ENCODE measurements at regions not wholly inside any gene's neighbourhood (a gene's known extent, or its start where the extent isn't known, plus 50 kb on each side); places are given as distances from the start of the nearest gene placed in this dataset.
"Not testable (repeated sequence)": the region's sequence is repeated elsewhere in the genome, so short reads cannot be mapped to it uniquely, and the experiment has no call there.

DNA sequence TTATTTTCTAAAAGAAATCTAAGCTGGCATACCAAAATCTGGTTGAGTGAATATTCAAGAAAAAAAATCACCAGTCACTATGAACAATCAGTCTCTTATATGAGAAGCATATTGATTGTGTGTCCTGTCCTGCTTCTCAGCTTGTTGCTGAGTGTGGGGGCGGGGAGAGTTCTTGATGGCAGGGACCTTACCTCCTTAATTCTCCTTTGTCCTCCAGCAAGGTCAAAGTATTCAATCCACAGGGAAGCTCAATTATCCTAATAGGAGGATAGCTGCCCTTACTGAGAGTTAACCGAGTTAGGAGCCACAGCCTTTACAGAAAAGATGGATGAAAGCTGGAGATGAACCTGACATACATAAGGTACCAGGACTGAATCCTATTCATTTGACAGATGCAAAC is 154.0 kb downstream of the LY86 start:
- Mint-ChIP-seq H3K27me3 (ENCODE audit: low read depth in 3 of 3) (peaks cover 0 to 4% (median 2%) of the 10 kb centered on the region in 3 donors), H3K4me1 (peaks cover 14% of the 10 kb centered on the region), H3K36me3 (peaks cover 26 to 39% of the 10 kb centered on the region in 2 donors), H3K4me3 (no peak overlapping the region), H3K27ac (no peak overlapping the region), H3K9me3 (peaks cover 0 to 10% (median 5%) of the 10 kb centered on the region in 7 donors)
- Histone ChIP-seq H2AFZ (ENCODE audit: insufficient read depth, low read depth, low read length, poor library complexity, severe bottlenecking) (no peak overlapping the region), H3K36me3 (replicated peaks in 1 of 2; ENCODE audit: control insufficient read depth in 1 of 2, insufficient read depth in 2 of 2, low read length in 2 of 2) (peaks cover 0 to 19% of the 10 kb centered on the region in 2 donors), H3K4me3 (replicated peaks in 1 of 3; ENCODE audit: low read depth in 2 of 3, low read length in 3 of 3) (no peak overlapping the region), H4K20me1 (ENCODE audit: insufficient read depth, low read length) (no peaks in the 10 kb centered on the region), H3K9me3 (replicated peaks in 1 of 2; ENCODE audit: control insufficient read depth in 1 of 2, insufficient read depth in 1 of 2, low read length in 2 of 2) (no peaks in the 10 kb centered on the region), H3K27ac (ENCODE audit: low read depth in 1 of 2, low read length in 2 of 2) (no peak overlapping the region), H3K4me2 (replicated peaks; ENCODE audit: extremely low read depth, low read length, poor library complexity, severe bottlenecking) (no peak overlapping the region), H3K4me1 (ENCODE audit: control insufficient read depth in 1 of 2, insufficient read depth in 2 of 2, low read length in 2 of 2) (peaks cover 4 to 10% of the 10 kb centered on the region in 2 donors), H3K27me3 (ENCODE audit: control insufficient read depth in 2 of 2, insufficient read depth in 2 of 2, low read length in 2 of 2) (no peaks in the 10 kb centered on the region), H3K9ac (ENCODE audit: insufficient read depth, low read length, poor library complexity, severe bottlenecking) (no peak overlapping the region), H3K79me2 (ENCODE audit: insufficient read depth, low read length) (no peaks in the 10 kb centered on the region)
- DNase-seq: no peak
- WGBS (ENCODE audit: insufficient coverage): no CpG with 5 or more reads among the region's 2 CpGs
- TF ChIP-seq, protein P1, sequence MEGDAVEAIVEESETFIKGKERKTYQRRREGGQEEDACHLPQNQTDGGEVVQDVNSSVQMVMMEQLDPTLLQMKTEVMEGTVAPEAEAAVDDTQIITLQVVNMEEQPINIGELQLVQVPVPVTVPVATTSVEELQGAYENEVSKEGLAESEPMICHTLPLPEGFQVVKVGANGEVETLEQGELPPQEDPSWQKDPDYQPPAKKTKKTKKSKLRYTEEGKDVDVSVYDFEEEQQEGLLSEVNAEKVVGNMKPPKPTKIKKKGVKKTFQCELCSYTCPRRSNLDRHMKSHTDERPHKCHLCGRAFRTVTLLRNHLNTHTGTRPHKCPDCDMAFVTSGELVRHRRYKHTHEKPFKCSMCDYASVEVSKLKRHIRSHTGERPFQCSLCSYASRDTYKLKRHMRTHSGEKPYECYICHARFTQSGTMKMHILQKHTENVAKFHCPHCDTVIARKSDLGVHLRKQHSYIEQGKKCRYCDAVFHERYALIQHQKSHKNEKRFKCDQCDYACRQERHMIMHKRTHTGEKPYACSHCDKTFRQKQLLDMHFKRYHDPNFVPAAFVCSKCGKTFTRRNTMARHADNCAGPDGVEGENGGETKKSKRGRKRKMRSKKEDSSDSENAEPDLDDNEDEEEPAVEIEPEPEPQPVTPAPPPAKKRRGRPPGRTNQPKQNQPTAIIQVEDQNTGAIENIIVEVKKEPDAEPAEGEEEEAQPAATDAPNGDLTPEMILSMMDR (IDR thresholded peaks at IDR 0.05): no peak
- intact Hi-C loops (cut with micrococcal nuclease): loop anchor here in 1 of 2 donors (10.0 kb wide), 1 partner anchor 48 kb away; no protein-coding TSS in a partner anchor

DNA sequence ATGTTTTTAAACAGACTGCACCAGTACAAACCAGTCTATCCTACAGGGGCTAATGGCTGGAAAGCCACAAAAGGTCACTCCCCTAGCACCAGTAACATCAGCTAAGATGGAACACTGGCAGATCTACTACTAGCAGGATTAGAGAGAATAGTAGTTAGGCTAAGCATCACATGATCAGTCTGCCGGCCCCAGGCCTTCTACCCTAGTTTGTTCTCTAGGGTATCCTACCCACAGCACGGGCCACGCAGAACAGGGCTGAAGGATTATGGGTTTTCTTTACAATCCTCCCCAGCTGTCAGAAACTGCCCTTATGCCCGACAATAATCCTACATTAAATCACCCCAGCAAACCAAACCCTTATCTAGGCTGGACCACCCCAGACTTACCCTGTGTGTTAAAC is 156.0 kb downstream of the LY86 start:
- Histone ChIP-seq H3K36me3 (replicated peaks in 1 of 2; ENCODE audit: control insufficient read depth in 1 of 2, insufficient read depth in 2 of 2, low read length in 2 of 2) (peaks cover 0 to 19% of the 10 kb centered on the region in 2 donors), H3K4me2 (replicated peaks; ENCODE audit: extremely low read depth, low read length, poor library complexity, severe bottlenecking) (no peak overlapping the region)
- H3K36me3 Mint-ChIP-seq: peaks cover 22 to 40% of the 10 kb centered on the region in 2 donors

DNA sequence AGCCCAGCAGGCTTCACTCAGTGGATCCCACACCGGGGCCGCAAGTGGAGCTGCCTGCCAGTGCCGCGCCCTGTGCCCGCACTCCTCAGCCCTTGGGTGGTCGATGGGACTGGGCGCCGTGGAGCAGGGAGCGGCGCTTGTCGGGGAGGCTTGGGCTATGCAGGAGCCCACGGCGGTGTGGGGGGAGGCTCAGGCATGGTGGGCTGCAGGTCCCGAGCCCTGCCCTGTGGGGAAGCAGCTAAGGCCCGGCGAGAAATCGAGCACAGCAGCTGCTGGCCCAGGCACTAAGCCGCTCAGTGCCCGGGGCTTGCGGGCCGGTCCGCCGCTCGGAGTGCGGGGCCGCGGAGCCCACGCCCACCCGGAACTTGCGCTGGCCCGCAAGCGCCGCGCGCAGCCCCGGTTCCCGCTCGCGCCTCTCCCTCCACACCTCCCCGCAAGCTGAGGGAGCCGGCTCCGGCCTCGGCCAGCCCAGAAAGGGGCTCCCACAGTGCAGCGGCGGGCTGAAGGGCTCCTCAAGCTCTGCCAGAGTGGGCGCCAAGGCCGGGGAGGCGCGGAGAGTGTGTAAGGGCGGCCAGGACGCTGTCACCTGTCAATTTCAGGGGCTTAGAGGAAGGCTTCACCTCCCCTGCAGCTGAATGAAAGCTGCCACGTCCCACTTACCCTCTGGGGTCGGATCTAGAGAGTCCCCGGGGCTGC is 157.3 kb downstream of the LY86 start:
- H3K9me3 ChIP-seq (replicated peaks in 1 of 2; ENCODE audit: control insufficient read depth in 1 of 2, insufficient read depth in 1 of 2, low read length in 2 of 2); H3K9me3 Mint-ChIP-seq; DNase-seq; H3K27ac ChIP-seq (ENCODE audit: low read depth in 1 of 2, low read length in 2 of 2); H3K27ac Mint-ChIP-seq; H3K4me3 ChIP-seq (replicated peaks in 1 of 3; ENCODE audit: low read depth in 2 of 3, low read length in 3 of 3); H3K27me3 Mint-ChIP-seq (ENCODE audit: low read depth in 3 of 3); H2AFZ ChIP-seq (ENCODE audit: insufficient read depth, low read depth, low read length, poor library complexity, severe bottlenecking); H3K4me3 Mint-ChIP-seq; H3K79me2 ChIP-seq (ENCODE audit: insufficient read depth, low read length); H3K9ac ChIP-seq (ENCODE audit: insufficient read depth, low read length, poor library complexity, severe bottlenecking); H3K4me2 ChIP-seq (replicated peaks; ENCODE audit: extremely low read depth, low read length, poor library complexity, severe bottlenecking); H3K27me3 ChIP-seq (ENCODE audit: control insufficient read depth in 2 of 2, insufficient read depth in 2 of 2, low read length in 2 of 2); H4K20me1 ChIP-seq (ENCODE audit: insufficient read depth, low read length): not testable (repeated sequence)
- peaks cover 21 to 34% of the 10 kb centered on the region in 2 donors for H3K36me3 Mint-ChIP-seq
- peaks cover 0 to 19% of the 10 kb centered on the region in 2 donors for H3K36me3 ChIP-seq (replicated peaks in 1 of 2; ENCODE audit: control insufficient read depth in 1 of 2, insufficient read depth in 2 of 2, low read length in 2 of 2)
- peaks cover 28% of the 10 kb centered on the region for H3K4me1 Mint-ChIP-seq
- peaks cover 27% of the 10 kb centered on the region in 2 donors for H3K4me1 ChIP-seq (ENCODE audit: control insufficient read depth in 1 of 2, insufficient read depth in 2 of 2, low read length in 2 of 2)
- intact Hi-C loops (cut with micrococcal nuclease): loop anchor here in 1 of 2 donors (10.0 kb wide), 1 partner anchor 51 kb away; no protein-coding TSS in a partner anchor
- WGBS (ENCODE audit: insufficient coverage): 95% methylated on average over 28 of the region's 54 CpGs

More for the DNA sequence above, 156.0 kb downstream of the LY86 start:
- H3K4me3 Mint-ChIP-seq: no peak overlapping the region
- H3K9me3 ChIP-seq (replicated peaks in 1 of 2; ENCODE audit: control insufficient read depth in 1 of 2, insufficient read depth in 1 of 2, low read length in 2 of 2): no peaks in the 10 kb centered on the region
- H3K4me3 ChIP-seq (replicated peaks in 1 of 3; ENCODE audit: low read depth in 2 of 3, low read length in 3 of 3): no peak overlapping the region
- no peak overlapping the region for H2AFZ ChIP-seq (ENCODE audit: insufficient read depth, low read depth, low read length, poor library complexity, severe bottlenecking)
- H4K20me1 ChIP-seq (ENCODE audit: insufficient read depth, low read length): no peaks in the 10 kb centered on the region
- WGBS (ENCODE audit: insufficient coverage): no CpG with 5 or more reads among the region's 4 CpGs
- TF ChIP-seq, protein P1 (IDR thresholded peaks at IDR 0.05): no peak
- H3K9me3 Mint-ChIP-seq: peaks cover 0 to 10% (median 5%) of the 10 kb centered on the region in 7 donors
- peaks cover 21% of the 10 kb centered on the region for H3K4me1 Mint-ChIP-seq
- H3K9ac ChIP-seq (ENCODE audit: insufficient read depth, low read length, poor library complexity, severe bottlenecking): no peak overlapping the region
- H3K4me1 ChIP-seq (ENCODE audit: control insufficient read depth in 1 of 2, insufficient read depth in 2 of 2, low read length in 2 of 2): peaks cover 19 to 22% of the 10 kb centered on the region in 2 donors
- H3K27ac Mint-ChIP-seq: no peak overlapping the region
- H3K27me3 ChIP-seq (ENCODE audit: control insufficient read depth in 2 of 2, insufficient read depth in 2 of 2, low read length in 2 of 2): no peaks in the 10 kb centered on the region
- no peak for DNase-seq
- intact Hi-C loops (cut with micrococcal nuclease): loop anchor here in 1 of 2 donors (10.0 kb wide), 1 partner anchor 50 kb away; no protein-coding TSS in a partner anchor
- peaks cover 0 to 2% (median 2%) of the 10 kb centered on the region in 3 donors for H3K27me3 Mint-ChIP-seq (ENCODE audit: low read depth in 3 of 3)
- H3K79me2 ChIP-seq (ENCODE audit: insufficient read depth, low read length): no peaks in the 10 kb centered on the region
- no peak overlapping the region for H3K27ac ChIP-seq (ENCODE audit: low read depth in 1 of 2, low read length in 2 of 2)

Data from CD14-positive monocyte (primary cell).